ENCODE measurements at regions not wholly inside any gene's neighbourhood (a gene's known extent, or its start where the extent isn't known, plus 50 kb on each side); places are given as distances from the start of the nearest gene placed in this dataset.
A peak's percentile ranks its signal among the peaks of the same experiment; 100 is the strongest.

GRCh38 chr11:60607483-60607882 lies 91.9 kb upstream of the MS4A8 start:
- Mint-ChIP-seq H3K9me3 (ENCODE audit: insufficient read depth) (no peaks in the 10 kb centered on the region), H3K4me1 (no peaks in the 10 kb centered on the region), H3K27ac (no peak overlapping the region), H3K27me3 (no peaks in the 10 kb centered on the region), H3K4me3 (no peak overlapping the region)
- ChIA-PET POLR2A (no interaction called here), CTCF (no interaction called here)
- TF ChIP-seq, protein P1, sequence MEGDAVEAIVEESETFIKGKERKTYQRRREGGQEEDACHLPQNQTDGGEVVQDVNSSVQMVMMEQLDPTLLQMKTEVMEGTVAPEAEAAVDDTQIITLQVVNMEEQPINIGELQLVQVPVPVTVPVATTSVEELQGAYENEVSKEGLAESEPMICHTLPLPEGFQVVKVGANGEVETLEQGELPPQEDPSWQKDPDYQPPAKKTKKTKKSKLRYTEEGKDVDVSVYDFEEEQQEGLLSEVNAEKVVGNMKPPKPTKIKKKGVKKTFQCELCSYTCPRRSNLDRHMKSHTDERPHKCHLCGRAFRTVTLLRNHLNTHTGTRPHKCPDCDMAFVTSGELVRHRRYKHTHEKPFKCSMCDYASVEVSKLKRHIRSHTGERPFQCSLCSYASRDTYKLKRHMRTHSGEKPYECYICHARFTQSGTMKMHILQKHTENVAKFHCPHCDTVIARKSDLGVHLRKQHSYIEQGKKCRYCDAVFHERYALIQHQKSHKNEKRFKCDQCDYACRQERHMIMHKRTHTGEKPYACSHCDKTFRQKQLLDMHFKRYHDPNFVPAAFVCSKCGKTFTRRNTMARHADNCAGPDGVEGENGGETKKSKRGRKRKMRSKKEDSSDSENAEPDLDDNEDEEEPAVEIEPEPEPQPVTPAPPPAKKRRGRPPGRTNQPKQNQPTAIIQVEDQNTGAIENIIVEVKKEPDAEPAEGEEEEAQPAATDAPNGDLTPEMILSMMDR (IDR thresholded peaks at IDR 0.05): peak; percentile 37
- TF ChIP-seq EZH2 (IDR thresholded peaks at IDR 0.05; ENCODE audit: borderline replicate concordance, insufficient read depth, low read depth, low read length, poor library complexity, severe bottlenecking): no peak
- Histone ChIP-seq H2AFZ (ENCODE audit: insufficient read depth, low read depth, low read length, poor library complexity, severe bottlenecking) (no peak overlapping the region), H3K27me3 (replicated peaks in 1 of 4; ENCODE audit: control extremely low read depth in 1 of 4, control insufficient read depth in 3 of 4, insufficient read depth in 4 of 4, low read length in 3 of 4) (no peaks in the 10 kb centered on the region), H3K4me3 (ENCODE audit: control extremely low read depth in 1 of 5, extremely low read depth in 1 of 5, insufficient read depth in 1 of 5, low read depth in 2 of 5, low read length in 4 of 5) (no peak overlapping the region), H3K27ac (ENCODE audit: low read length in 2 of 2) (no peak overlapping the region), H3K79me2 (ENCODE audit: control insufficient read depth, insufficient read depth, low read length) (no peaks in the 10 kb centered on the region), H4K20me1 (ENCODE audit: control insufficient read depth, insufficient read depth, low read length, poor library complexity, severe bottlenecking) (no peaks in the 10 kb centered on the region), H3K36me3 (replicated peaks in 1 of 2; ENCODE audit: control extremely low read depth in 1 of 2, control insufficient read depth in 1 of 2, extremely low read depth in 1 of 2, insufficient read depth in 2 of 2, low read length in 1 of 2) (no peaks in the 10 kb centered on the region), H3K4me2 (replicated peaks; ENCODE audit: low read depth, low read length, poor library complexity, severe bottlenecking) (no peak overlapping the region), H3K9ac (ENCODE audit: low read length) (no peak overlapping the region), H3K9me3 (ENCODE audit: control extremely low read depth in 1 of 3, control insufficient read depth in 2 of 3, insufficient read depth in 1 of 3, low read length in 2 of 3) (no peaks in the 10 kb centered on the region), H3K4me1 (ENCODE audit: control insufficient read depth in 2 of 2, insufficient read depth in 2 of 2, low read length in 2 of 2) (no peaks in the 10 kb centered on the region)
- ATAC-seq (ENCODE audit: low read depth): no peak
- WGBS (ENCODE audit: insufficient coverage): 94% methylated on average over 3 of the region's 3 CpGs
- DNase-seq: no peak
- intact Hi-C loops (cut with micrococcal nuclease): no loop called here

- DNase-seq (no peak), ATAC-seq (ENCODE audit: low read depth) (no peak)
- H3K27me3 ChIP-seq (replicated peaks in 1 of 4; ENCODE audit: control extremely low read depth in 1 of 4, control insufficient read depth in 3 of 4, insufficient read depth in 4 of 4, low read length in 3 of 4): no peaks in the 10 kb centered on the region
- H3K79me2 ChIP-seq (ENCODE audit: control insufficient read depth, insufficient read depth, low read length): no peaks in the 10 kb centered on the region
- TF ChIP-seq, protein P1 (IDR thresholded peaks at IDR 0.05): no peak
- no peak for TF ChIP-seq EZH2 (IDR thresholded peaks at IDR 0.05; ENCODE audit: borderline replicate concordance, insufficient read depth, low read depth, low read length, poor library complexity, severe bottlenecking)
- H3K9me3 Mint-ChIP-seq (ENCODE audit: insufficient read depth): no peaks in the 10 kb centered on the region
- H2AFZ ChIP-seq (ENCODE audit: insufficient read depth, low read depth, low read length, poor library complexity, severe bottlenecking): no peak overlapping the region
- no peaks in the 10 kb centered on the region for H4K20me1 ChIP-seq (ENCODE audit: control insufficient read depth, insufficient read depth, low read length, poor library complexity, severe bottlenecking)
- H3K4me1 Mint-ChIP-seq: no peaks in the 10 kb centered on the region
- H3K4me1 ChIP-seq (ENCODE audit: control insufficient read depth in 2 of 2, insufficient read depth in 2 of 2, low read length in 2 of 2): no peaks in the 10 kb centered on the region
- H3K4me2 ChIP-seq (replicated peaks; ENCODE audit: low read depth, low read length, poor library complexity, severe bottlenecking): no peak overlapping the region
- ChIA-PET CTCF (interaction anchor here (1.0 to 3.8 kb wide), 7 partner anchors 8 to 268 kb away, joined by 3 to 19 read pairs (median 4); no protein-coding TSS in a partner anchor), POLR2A (no interaction called here)
- H3K9me3 ChIP-seq (ENCODE audit: control extremely low read depth in 1 of 3, control insufficient read depth in 2 of 3, insufficient read depth in 1 of 3, low read length in 2 of 3): no peaks in the 10 kb centered on the region
- intact Hi-C loops (cut with micrococcal nuclease): no loop called here
- H3K9ac ChIP-seq (ENCODE audit: low read length): no peak overlapping the region
- H3K27me3 Mint-ChIP-seq: peaks cover 8% of the 10 kb centered on the region
- H3K27ac ChIP-seq (ENCODE audit: low read length in 2 of 2): no peak overlapping the region
- WGBS (ENCODE audit: insufficient coverage): 36% methylated on average over 2 of the region's 3 CpGs
- H3K36me3 ChIP-seq (replicated peaks in 1 of 2; ENCODE audit: control extremely low read depth in 1 of 2, control insufficient read depth in 1 of 2, extremely low read depth in 1 of 2, insufficient read depth in 2 of 2, low read length in 1 of 2): no peaks in the 10 kb centered on the region
- H3K4me3 Mint-ChIP-seq: no peak overlapping the region
- H3K27ac Mint-ChIP-seq: no peak overlapping the region
- H3K4me3 ChIP-seq (ENCODE audit: control extremely low read depth in 1 of 5, extremely low read depth in 1 of 5, insufficient read depth in 1 of 5, low read depth in 2 of 5, low read length in 4 of 5): no peak overlapping the region
Measured at GRCh38 chr11:60609632-60610031, 89.8 kb upstream of the MS4A8 start.
